OCI-LY7 (cell line): ENCODE measurements at regions not wholly inside any gene's neighbourhood (a gene's known extent, or its start where the extent isn't known, plus 50 kb on each side); places are given as distances from the start of the nearest gene placed in this dataset.
"Not testable (repeated sequence)": the region's sequence is repeated elsewhere in the genome, so short reads cannot be mapped to it uniquely, and the experiment has no call there.

Experiments used
- EZH2phosphoT487 ChIP-seq: fragments of 200-600 bp; sonication (generic); IDR thresholded peaks from 2 replicates; pipeline ENCODE4 v1.6.1; 2018; ENCODE audit warnings: low read depth, borderline replicate concordance, mild to moderate bottlenecking, mixed run types, antibody characterized with exemption, low read length, moderate library complexity, mixed read lengths
- TF ChIP-seq, protein P1 (sequence below): fragments of 200-600 bp; sonication (generic); conservative IDR thresholded peaks from 2 replicates; pipeline ENCODE4 v1.5.1; 2014; ENCODE audit warnings: mild to moderate bottlenecking, antibody characterized with exemption, low read length, moderate library complexity, mixed read lengths

- TF ChIP-seq, protein P1, sequence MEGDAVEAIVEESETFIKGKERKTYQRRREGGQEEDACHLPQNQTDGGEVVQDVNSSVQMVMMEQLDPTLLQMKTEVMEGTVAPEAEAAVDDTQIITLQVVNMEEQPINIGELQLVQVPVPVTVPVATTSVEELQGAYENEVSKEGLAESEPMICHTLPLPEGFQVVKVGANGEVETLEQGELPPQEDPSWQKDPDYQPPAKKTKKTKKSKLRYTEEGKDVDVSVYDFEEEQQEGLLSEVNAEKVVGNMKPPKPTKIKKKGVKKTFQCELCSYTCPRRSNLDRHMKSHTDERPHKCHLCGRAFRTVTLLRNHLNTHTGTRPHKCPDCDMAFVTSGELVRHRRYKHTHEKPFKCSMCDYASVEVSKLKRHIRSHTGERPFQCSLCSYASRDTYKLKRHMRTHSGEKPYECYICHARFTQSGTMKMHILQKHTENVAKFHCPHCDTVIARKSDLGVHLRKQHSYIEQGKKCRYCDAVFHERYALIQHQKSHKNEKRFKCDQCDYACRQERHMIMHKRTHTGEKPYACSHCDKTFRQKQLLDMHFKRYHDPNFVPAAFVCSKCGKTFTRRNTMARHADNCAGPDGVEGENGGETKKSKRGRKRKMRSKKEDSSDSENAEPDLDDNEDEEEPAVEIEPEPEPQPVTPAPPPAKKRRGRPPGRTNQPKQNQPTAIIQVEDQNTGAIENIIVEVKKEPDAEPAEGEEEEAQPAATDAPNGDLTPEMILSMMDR: not testable (repeated sequence)
- TF ChIP-seq EZH2phosphoT487: not testable (repeated sequence)
These were observed 158.0 kb downstream of the RNF144B start for GRCh38 chr6:18545142-18545541.
